Naive thymus-derived CD4-positive, alpha-beta T cell (primary cell): ENCODE measurements at regions not wholly inside any gene's neighbourhood (a gene's known extent, or its start where the extent isn't known, plus 50 kb on each side); places are given as distances from the start of the nearest gene placed in this dataset.

Experiments used
- ATAC-seq: fragments of 150-1000 bp; cut with Tn5 transposase; 2 replicates; pipeline ENCODE4 v1.10.0; 2021; ENCODE audit warnings: mild to moderate bottlenecking, moderate library complexity
- CTCF ChIA-PET: fragments of 350-600 bp; sonication (Branson Sonifier 250); formaldehyde crosslinking; loops from one replicate; lab custom pipeline; 2021; ENCODE audit warnings: antibody characterized with exemption; lab: Charles Lee
- POLR2A ChIA-PET: fragments of 350-600 bp; sonication (Branson Sonifier 250); formaldehyde crosslinking; loops from one replicate; lab custom pipeline; 2021; ENCODE audit warnings: antibody characterized with exemption, inconsistent platforms; lab: Charles Lee
- DNase-seq, 9 donors: peaks; one replicate each; pipeline versions ENCODE4 v3.0.0 to v3.0.0-alpha.2; 2020 to 2022; ENCODE audit warnings: mixed read lengths in 1 of 9
- H3K27ac ChIP-seq: one replicate; pipeline ENCODE4 v1.7.0; 2013; ENCODE audit warnings: mild to moderate bottlenecking, low read depth, low read length, moderate library complexity
- H3K27me3 ChIP-seq, 2 donors: one replicate each; pipeline ENCODE4 v1.7.0; 2013; ENCODE audit warnings: low read length in 2 of 2, mild to moderate bottlenecking in 2 of 2, moderate library complexity in 2 of 2; ENCODE audit not compliant: control insufficient read depth in 2 of 2, insufficient read depth in 2 of 2
- H3K36me3 ChIP-seq, 3 experiments: 1 replicate in 2 of 3; 2 replicates in 1 of 3; pipeline ENCODE4 v1.7.0; 2013; ENCODE audit warnings: low read length in 3 of 3, mild to moderate bottlenecking in 3 of 3, moderate library complexity in 1 of 3; ENCODE audit not compliant: insufficient read depth in 3 of 3, control insufficient read depth in 2 of 3
- H3K4me1 ChIP-seq, 2 donors: one replicate each; pipeline ENCODE4 v1.7.0; 2013; ENCODE audit warnings: low read length in 2 of 2, mild to moderate bottlenecking in 2 of 2, moderate library complexity in 1 of 2; ENCODE audit not compliant: control insufficient read depth in 2 of 2, insufficient read depth in 2 of 2
- H3K4me3 ChIP-seq: 2 replicates; pipeline ENCODE4 v1.7.0; 2013; ENCODE audit warnings: mild to moderate bottlenecking, low read length
- H3K9me3 ChIP-seq, 3 experiments: 1 replicate in 2 of 3; 2 replicates in 1 of 3; pipeline ENCODE4 v1.7.0; 2013; ENCODE audit warnings: low read length in 3 of 3; ENCODE audit not compliant: control insufficient read depth in 2 of 3
- H3K27ac Mint-ChIP-seq, 9 donors: one replicate each; pipeline ENCODE4 v1.8.0; 2020 to 2022; ENCODE audit warnings: mixed read lengths in 9 of 9, mild to moderate bottlenecking in 8 of 9, moderate library complexity in 5 of 9, inconsistent platforms in 2 of 9
- H3K27me3 Mint-ChIP-seq, 5 donors: one replicate each; pipeline ENCODE4 v1.8.0; 2021 to 2022; ENCODE audit warnings: mixed read lengths in 5 of 5, mild to moderate bottlenecking in 1 of 5
- H3K36me3 Mint-ChIP-seq, 5 donors: one replicate each; pipeline ENCODE4 v1.8.0; 2020 to 2022; ENCODE audit warnings: mixed read lengths in 5 of 5, mild to moderate bottlenecking in 3 of 5, inconsistent platforms in 1 of 5
- H3K4me1 Mint-ChIP-seq, 7 donors: one replicate each; pipeline ENCODE4 v1.8.0; 2020 to 2022; ENCODE audit warnings: mixed read lengths in 7 of 7, mild to moderate bottlenecking in 3 of 7, inconsistent platforms in 1 of 7
- H3K4me3 Mint-ChIP-seq, 10 donors: one replicate each; pipeline ENCODE4 v1.8.0; 2020 to 2022; ENCODE audit warnings: mild to moderate bottlenecking in 10 of 10, mixed read lengths in 10 of 10, moderate library complexity in 6 of 10, inconsistent platforms in 2 of 10
- H3K9me3 Mint-ChIP-seq, 11 donors: one replicate each; pipeline ENCODE4 v1.8.0; 2020 to 2022; ENCODE audit warnings: mixed read lengths in 11 of 11, mild to moderate bottlenecking in 4 of 11, inconsistent platforms in 1 of 11, moderate library complexity in 1 of 11
- intact Hi-C, 2 donors: fragments of 100-400 bp; cut with micrococcal nuclease; formaldehyde crosslinking; loops; one replicate each; pipeline ENCODE4 v1.15.1; 2023

DNA sequence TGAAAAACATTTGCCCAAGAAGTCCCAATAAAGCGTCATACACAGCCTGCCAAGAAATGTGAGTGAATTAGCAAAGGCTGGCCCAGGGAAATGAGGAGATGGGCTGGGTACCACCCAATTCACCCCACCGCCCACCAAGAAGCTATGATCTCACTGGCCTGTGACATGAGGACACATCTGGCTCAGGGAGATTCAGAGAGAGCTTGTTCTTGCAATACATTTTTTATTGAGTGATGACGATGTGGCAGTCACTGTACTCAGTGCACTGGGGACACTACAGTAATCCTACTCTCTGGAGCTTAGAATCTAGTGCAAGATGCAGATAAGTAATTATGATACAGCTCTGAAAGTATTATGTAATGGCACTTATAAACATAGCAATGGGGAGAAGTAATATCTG, 64.6 kb upstream of the IGFBP2 start:
- no peak overlapping the region for H3K4me3 ChIP-seq
- Mint-ChIP-seq H3K27ac (no peak overlapping the region), H3K9me3 (peaks cover 0 to 18% (median 3%) of the 10 kb centered on the region in 11 donors), H3K4me1 (peaks cover 0 to 2% (median 0%) of the 10 kb centered on the region in 7 donors), H3K36me3 (peaks cover 0 to 4% (median 0%) of the 10 kb centered on the region in 5 donors), H3K4me3 (no peak overlapping the region), H3K27me3 (peaks cover 13 to 20% (median 15%) of the 10 kb centered on the region in 5 donors)
- ChIA-PET CTCF (no interaction called here), POLR2A (no interaction called here)
- ATAC-seq (no peak), DNase-seq (no peak)
- H3K4me1 ChIP-seq, result no peaks in the 10 kb centered on the region
- no peaks in the 10 kb centered on the region for H3K27me3 ChIP-seq
- no peaks in the 10 kb centered on the region for H3K9me3 ChIP-seq
- intact Hi-C loops, result no loop called here
- H3K36me3 ChIP-seq, result no peaks in the 10 kb centered on the region
- H3K27ac ChIP-seq, result no peak overlapping the region

DNA sequence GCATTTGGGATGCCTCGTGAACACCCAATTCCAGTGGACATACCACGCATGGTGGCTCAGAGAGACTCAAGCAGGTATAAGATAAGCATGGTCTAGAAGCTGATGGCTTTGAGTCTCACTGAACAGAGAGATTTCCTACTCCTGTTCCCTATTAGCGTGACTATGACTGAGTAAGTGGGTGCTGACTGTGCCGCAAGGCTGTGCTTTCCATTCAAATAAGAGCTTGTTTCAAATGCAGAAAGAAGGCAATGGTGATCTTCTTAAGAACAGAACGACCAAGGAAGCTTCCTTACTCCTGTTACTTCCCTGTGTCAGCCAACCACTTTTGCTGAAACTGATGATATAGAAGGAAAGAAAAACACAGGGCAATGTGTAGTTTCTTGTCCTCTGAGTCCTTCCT, 63.5 kb upstream of the IGFBP2 start:
- Histone ChIP-seq H3K36me3 (no peaks in the 10 kb centered on the region), H3K27ac (no peak overlapping the region), H3K4me3 (no peak overlapping the region), H3K4me1 (no peaks in the 10 kb centered on the region), H3K9me3 (no peaks in the 10 kb centered on the region), H3K27me3 (no peaks in the 10 kb centered on the region)
- ATAC-seq, result no peak
- Mint-ChIP-seq H3K9me3 (peaks cover 0 to 10% (median 3%) of the 10 kb centered on the region in 11 donors), H3K4me3 (no peak overlapping the region), H3K27me3 (peaks cover 13 to 17% (median 15%) of the 10 kb centered on the region in 5 donors), H3K4me1 (peaks cover 0 to 2% (median 0%) of the 10 kb centered on the region in 7 donors), H3K36me3 (peaks cover 0 to 4% (median 0%) of the 10 kb centered on the region in 5 donors), H3K27ac (no peak overlapping the region)
- CTCF ChIA-PET, result interaction anchor here (0.7 kb wide), 1 partner anchor 49 kb away, joined by 3 read pairs; no protein-coding TSS in a partner anchor
- POLR2A ChIA-PET, result no interaction called here
- DNase-seq, result no peak
- intact Hi-C loops, result no loop called here

DNA sequence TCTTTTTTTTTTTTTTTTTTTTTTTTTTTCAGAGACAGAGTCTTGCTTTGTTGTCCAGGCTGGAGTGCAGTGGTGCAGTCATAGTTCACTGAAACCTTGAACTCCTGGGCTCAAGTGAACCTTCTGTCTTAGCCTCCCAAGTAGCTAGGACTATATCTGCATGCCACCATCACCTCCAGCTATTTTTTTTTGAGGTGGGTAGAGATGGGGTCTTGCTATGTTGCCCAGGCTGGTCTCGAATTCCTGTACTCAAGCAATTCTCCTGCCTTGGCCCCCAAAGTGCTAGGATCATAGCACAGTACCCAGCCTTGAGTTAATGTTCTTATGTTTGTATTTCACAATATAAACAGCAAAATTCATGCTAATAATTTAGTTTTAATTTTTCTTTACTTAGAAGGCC, 62.9 kb upstream of the IGFBP2 start:
- ChIA-PET POLR2A (no interaction called here), CTCF (interaction anchor here (0.7 kb wide), 1 partner anchor 49 kb away, joined by 3 read pairs; no protein-coding TSS in a partner anchor)
- Histone ChIP-seq H3K4me3 (no peak overlapping the region), H3K27ac (no peak overlapping the region), H3K27me3 (no peaks in the 10 kb centered on the region), H3K4me1 (no peaks in the 10 kb centered on the region), H3K9me3 (no peaks in the 10 kb centered on the region), H3K36me3 (no peaks in the 10 kb centered on the region)
- Mint-ChIP-seq H3K27ac (no peak overlapping the region), H3K36me3 (peaks cover 0 to 4% (median 0%) of the 10 kb centered on the region in 5 donors), H3K4me3 (no peak overlapping the region), H3K27me3 (peaks cover 10 to 15% (median 12%) of the 10 kb centered on the region in 5 donors), H3K9me3 (peaks cover 0 to 9% (median 3%) of the 10 kb centered on the region in 11 donors), H3K4me1 (peaks cover 0 to under 1% (median 0%) of the 10 kb centered on the region in 7 donors)
- DNase-seq (no peak), ATAC-seq (no peak)
- intact Hi-C loops, result no loop called here

DNA sequence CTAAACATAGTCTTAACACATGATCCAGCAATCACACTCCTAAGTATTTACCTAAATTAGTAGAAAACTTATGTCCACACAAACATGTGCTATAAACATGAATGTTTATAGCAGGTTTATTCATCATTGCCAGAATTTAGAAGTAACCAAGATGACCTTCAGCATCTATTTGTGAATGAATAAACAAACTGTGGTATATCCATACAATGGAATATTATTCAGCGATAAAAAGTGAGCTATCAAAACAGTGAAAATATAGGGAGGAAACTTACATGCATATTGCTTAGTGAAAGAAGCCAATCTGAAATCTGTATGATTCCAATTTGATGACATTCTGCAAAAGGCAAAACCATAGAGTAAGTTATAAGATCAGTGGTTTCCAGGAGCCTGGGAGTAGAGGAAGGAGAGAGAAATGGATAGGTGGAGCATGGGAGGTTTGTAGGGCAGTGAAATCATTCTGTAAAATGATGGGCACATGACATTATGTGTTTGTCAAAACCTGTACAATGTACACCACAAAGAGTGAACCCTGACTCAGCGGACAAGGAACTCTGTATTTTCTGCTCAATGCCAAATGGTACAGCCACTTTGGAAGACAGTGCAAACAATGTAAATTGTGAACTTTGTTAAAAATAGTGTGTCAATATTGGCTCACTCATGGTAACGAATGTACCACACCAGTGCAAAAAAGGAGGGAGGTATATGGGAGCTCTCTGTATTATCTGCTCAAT, 61.9 kb upstream of the IGFBP2 start:
- no peaks in the 10 kb centered on the region for H3K4me1 ChIP-seq

DNA sequence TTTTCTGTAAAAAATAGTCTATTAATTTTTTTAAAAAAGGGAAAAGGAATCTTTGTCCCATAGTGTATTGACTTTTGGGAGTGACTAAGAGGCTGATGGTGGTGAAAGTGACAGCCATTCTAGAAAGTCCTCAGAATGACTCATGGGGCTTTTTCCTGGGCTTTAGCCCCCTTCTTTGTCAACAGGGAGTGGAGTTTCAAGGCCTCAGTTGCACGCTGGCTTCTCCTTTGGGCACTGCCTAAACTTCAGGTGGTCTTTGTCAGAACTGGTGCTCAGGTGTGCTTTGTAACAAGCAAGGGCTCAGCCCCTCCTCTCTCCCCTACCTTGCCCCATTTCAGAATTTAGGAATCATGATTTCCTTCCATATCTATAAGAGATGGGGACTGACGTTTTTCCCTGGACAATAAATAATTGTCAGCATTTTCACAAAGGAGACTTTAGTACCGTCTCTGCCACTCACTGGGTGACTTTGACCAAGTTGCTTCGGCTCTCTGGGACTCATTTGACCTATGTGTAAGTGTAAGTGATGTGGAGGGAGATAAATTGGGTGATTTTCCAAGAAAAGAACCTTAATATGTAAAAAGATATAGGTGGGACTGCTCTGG, 61.2 kb upstream of the IGFBP2 start:
- Mint-ChIP-seq H3K4me1 (peaks cover 0 to 10% (median 8%) of the 10 kb centered on the region in 7 donors), H3K36me3 (peaks cover 0 to 4% (median 0%) of the 10 kb centered on the region in 5 donors), H3K9me3 (peaks cover 0 to 9% (median 3%) of the 10 kb centered on the region in 11 donors), H3K27ac (no peak overlapping the region), H3K4me3 (no peak overlapping the region), H3K27me3 (peaks cover 0 to 9% (median 8%) of the 10 kb centered on the region in 5 donors)
- ATAC-seq (no peak), DNase-seq (no peak)
- no peaks in the 10 kb centered on the region for H3K27me3 ChIP-seq
- no peaks in the 10 kb centered on the region for H3K9me3 ChIP-seq
- H3K27ac ChIP-seq, result no peak overlapping the region
- H3K4me1 ChIP-seq, result no peaks in the 10 kb centered on the region
- no peak overlapping the region for H3K4me3 ChIP-seq
- no peaks in the 10 kb centered on the region for H3K36me3 ChIP-seq
- ChIA-PET CTCF (no interaction called here), POLR2A (no interaction called here)
- intact Hi-C loops, result no loop called here

More for the DNA sequence above, 61.9 kb upstream of the IGFBP2 start:
- Mint-ChIP-seq H3K4me3 (no peak overlapping the region), H3K4me1 (peaks cover 0 to 4% (median under 1%) of the 10 kb centered on the region in 7 donors), H3K27ac (no peak overlapping the region), H3K36me3 (peaks cover 0 to 4% (median 0%) of the 10 kb centered on the region in 5 donors), H3K9me3 (peaks cover 0 to 9% (median 3%) of the 10 kb centered on the region in 11 donors), H3K27me3 (peaks cover under 1 to 9% (median 8%) of the 10 kb centered on the region in 5 donors)
- Histone ChIP-seq H3K4me3 (no peak overlapping the region), H3K27ac (no peak overlapping the region), H3K27me3 (no peaks in the 10 kb centered on the region), H3K9me3 (no peaks in the 10 kb centered on the region), H3K36me3 (no peaks in the 10 kb centered on the region)
- DNase-seq (no peak), ATAC-seq (no peak)
- intact Hi-C loops, result no loop called here
- ChIA-PET POLR2A (no interaction called here), CTCF (no interaction called here)

DNA sequence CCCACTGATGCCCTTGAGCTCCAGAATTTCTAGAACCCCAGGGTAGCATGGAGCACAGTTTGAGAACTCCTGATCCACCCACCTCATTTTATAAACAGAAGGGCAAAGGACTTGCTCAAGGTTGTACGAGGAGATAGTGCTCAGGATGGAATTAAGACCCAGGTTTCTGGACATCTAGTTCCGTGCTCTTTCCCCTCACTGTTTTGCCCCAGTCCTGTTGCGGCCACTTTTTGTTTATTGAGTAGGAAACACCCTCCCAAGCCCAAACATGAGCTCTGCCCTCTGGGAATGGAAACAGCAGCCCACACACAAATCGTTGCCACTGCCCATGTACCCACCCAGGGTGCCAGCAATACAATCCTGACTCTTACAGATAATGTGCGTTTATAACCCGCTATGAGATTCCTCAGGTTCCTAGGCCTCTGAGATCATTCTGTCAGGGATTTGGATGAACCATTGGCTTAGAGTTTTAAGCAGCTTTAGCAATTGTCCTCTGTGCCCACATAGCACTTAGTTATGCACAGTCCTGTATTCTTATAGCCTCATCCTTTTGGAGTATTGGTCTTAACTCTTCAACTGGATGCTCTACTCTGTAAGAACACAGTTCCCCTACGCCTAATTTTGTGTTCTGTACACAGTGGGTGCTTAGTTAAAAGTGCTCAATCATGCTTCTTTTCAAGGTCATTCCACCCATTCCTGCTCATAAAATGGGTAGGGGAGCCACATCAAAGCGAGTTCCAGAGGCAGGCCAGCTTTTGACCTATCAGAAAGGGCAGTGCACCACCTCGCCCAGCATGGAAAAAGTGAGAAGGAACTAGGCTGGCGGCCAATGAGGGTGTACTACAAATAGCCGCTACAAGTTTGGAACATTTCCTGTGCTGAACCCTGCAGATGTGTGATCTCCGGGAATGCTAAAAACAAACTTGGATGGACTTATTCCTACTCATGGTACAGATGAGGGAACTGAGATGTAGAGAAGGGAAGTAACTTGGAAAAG, 60.3 kb upstream of the IGFBP2 start:
- H3K27ac Mint-ChIP-seq, result no peak overlapping the region

More for the DNA sequence above, 60.3 kb upstream of the IGFBP2 start:
- Mint-ChIP-seq H3K9me3 (peaks cover 0 to 9% (median 3%) of the 10 kb centered on the region in 11 donors), H3K4me1 (peaks cover 1 to 15% (median 14%) of the 10 kb centered on the region in 7 donors), H3K27me3 (peaks cover 0 to 9% (median 8%) of the 10 kb centered on the region in 5 donors), H3K36me3 (peaks cover 0 to 4% (median 0%) of the 10 kb centered on the region in 5 donors), H3K4me3 (no peak overlapping the region)
- DNase-seq (no peak), ATAC-seq (no peak)
- Histone ChIP-seq H3K27ac (no peak overlapping the region), H3K36me3 (no peaks in the 10 kb centered on the region), H3K9me3 (no peaks in the 10 kb centered on the region), H3K4me1 (no peaks in the 10 kb centered on the region), H3K4me3 (no peak overlapping the region), H3K27me3 (no peaks in the 10 kb centered on the region)
- ChIA-PET CTCF (no interaction called here), POLR2A (no interaction called here)
- intact Hi-C loops, result no loop called here
